HG03571 (cell line): ENCODE measurements at regions not wholly inside any gene's neighbourhood (a gene's known extent, or its start where the extent isn't known, plus 50 kb on each side); places are given as distances from the start of the nearest gene placed in this dataset.
"Not testable (repeated sequence)": the region's sequence is repeated elsewhere in the genome, so short reads cannot be mapped to it uniquely, and the experiment has no call there.

Experiments used
- ATAC-seq: cut with Tn5 transposase; IDR thresholded peaks from one replicate; pipeline ENCODE4 v1.9.1; 2021; ENCODE audit not compliant: unreplicated experiment

DNA sequence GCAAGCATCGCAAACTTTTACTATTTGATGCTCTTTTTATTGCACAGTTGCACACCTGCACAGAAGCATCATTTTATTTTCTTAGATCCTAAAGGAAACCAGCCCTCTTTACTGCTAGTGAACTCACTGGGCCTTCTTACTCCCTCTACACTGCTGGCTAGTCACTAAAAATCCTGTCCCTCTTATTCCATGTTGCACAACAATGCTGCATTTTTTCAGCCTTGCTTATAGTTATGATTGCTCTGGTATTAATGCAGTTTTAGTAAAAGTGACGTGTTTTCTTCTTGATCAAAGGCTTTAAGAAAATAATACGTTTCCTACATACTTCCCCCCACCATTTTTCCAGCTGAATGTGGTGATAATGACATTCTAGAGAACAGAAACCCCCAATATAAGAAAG is 132.9 kb upstream of the FAM3C start:
- ATAC-seq, result no peak

DNA sequence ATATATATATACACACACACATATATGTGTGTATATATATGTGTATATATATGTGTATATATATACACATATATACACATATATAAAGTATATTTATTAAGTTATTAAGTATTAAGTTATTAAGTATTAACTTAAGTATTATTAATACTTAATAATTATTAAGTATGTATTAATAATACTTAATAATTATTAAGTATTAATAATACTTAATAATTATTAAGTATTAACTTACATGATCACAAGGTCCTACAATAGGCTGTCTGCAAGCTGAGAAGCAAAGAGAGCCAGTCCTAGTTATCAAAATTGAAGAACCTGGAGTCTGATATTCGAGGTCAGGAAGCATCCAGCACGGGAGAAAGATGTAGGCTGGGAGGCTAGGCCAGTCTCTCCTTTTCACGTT is 130.1 kb upstream of the FAM3C start:
- not testable (repeated sequence) for ATAC-seq

DNA sequence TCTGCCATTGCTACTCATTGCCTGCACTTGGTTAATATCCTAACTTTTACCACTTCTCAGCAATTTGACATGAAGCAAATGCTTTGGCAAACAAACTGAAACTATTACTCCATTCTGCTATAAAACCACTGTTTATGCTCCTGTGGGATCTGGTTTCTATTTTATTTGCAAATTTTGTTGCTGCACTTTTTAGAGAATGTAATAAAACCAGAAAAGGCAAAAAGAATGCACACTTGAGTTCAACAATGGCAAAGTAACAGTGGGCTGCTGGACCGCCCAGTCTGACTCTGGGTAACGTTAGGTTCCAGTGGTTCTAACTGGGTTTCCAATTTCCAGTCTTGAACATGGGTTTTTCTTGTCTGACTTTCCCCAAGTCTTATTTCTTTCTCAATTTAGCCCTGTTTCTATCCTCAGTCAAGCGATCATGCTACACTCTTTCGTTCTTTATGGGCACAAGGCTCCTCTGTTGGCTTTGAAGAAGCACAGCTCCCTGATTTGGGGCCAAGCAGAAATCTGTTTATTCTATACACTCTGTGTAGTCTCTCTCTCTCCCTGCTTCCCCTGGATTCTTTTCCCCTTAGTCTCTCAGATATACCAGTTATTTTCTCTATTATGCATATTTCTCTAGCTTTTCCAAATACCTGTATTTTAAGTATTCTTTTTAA is 129.2 kb upstream of the FAM3C start:
- no peak for ATAC-seq

DNA sequence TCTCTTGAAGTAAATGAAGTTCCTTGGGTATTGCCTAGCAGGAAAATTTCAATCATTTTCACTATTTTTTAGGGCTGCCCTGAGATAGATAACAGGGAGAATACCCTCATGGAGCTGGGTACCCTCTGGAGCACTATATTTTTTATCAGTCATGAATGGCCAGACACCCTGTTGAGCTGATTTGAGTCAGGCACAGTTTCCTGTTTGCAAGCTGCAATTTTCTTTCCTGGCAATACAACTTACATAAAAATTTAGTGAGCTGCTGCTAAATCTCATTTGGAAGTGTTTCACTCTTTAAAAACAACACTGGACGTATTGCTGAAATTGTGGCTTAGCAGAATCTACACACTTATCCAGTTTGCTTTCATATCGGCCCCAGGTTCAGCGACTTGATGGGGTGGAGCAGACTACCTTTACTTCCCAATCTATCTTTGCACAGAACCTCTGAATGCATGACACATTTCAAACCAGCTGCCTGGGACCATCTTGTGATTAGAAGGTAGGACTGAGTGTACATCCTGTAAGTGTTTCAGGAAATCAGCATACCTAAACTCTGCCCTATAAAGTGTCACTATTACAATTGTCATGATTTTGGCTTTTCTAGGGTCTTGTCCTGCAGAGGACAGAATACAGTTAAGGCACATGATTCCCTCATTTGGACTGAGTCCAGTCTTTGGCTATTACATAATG is 125.7 kb upstream of the FAM3C start:
- no peak for ATAC-seq

DNA sequence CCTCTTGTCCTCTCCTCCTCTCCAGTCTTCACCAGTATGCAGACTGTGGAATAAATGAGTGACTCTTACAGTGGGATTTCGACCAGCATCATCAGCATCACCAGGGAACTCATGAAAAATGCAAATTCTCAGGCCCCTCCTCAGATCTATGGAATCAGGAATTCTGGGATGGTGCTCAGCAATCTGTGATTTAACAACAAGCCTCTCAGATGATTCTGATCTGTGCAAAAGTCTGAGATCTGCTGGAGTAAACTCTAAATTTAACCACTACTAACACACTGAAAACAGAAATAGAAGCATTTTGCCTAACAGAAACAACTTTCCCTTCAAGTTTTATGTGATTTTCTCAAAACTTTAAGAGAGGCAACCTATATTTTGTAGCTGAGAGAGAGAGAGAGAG is 124.8 kb upstream of the FAM3C start:
- no peak for ATAC-seq

DNA sequence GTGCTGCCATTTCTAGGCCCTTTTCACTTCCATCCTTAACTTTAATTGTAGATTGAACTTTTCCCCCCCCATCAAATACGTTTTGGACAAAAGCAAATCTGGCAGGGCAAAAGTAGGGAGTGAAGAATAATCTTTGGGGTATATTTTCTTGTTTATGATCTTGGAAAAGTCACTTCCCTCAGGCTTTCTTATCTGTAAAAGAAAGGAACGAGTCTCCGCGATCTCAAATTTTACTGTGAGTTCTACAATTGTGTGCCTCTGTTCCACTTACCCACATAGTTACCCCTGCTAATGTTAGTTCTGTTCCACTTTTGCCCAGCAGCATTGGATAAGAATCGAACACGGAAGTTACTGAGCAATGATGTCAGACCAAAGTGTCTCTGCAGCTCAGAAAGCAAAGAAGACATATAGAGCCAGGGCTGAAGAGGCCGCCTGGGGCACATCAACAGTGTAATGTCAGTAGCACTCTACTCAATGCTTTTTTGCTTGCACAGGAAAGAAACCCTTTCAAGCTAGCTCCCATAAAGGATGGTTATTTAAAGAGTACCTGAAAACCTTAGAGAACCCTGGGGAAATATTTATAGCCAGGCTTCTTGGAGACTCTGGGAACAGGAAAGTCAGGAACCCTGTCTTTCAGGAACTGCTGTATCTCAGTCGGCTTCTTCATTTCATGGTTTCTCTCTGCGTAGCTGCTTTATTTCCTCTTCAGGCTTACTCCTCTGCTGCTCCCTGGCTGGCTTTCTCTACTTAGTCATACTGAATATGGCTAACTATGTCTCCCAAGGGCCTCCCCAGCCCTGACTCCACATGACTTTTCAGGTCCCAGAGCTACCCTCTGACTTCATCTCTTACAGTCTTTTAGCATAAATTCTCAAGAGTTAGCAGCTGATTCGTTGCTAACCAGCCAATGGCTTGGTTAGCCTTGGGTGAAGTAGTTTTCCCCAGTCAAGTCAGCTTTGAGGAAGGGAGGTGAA is 123.7 kb upstream of the FAM3C start:
- peak; percentile 90 for ATAC-seq

DNA sequence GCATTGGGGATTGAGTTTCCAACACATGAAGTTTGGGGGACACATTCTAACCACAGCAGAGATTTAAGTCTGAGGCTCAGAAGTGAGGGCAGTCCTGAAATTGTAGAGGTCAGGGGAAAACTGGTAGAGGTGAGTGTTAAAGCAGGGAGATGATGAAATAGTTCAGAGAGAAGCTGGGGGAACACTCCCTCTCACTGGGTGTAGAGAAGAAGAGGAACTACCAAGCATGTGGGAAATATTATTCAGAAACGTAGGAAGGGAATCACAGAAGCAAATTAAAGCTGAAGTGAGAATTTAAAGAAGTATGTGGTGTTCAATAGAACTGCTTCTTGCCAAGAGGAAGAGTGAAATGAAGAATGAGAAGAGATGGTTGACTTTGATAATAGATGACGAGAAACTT is 121.5 kb upstream of the FAM3C start:
- ATAC-seq, result no peak

DNA sequence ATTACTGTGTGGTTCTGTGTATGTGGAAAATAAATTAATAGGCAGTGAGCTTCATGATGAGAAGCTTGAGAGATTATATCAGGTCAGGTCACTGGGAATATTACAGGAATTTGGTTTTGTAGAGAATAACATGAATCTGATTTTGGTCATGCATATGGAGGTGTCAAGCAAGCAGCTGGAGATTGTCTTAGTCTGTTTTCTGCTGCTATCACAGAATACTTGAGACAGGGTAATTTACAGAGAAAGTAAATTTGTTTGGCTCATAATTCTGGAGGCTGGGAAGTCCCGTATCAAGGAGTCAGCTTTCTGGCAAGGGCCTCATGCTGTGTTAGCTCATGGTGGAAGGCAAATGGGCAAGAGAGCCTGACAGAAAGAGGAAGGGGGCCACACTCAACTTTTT is 120.7 kb upstream of the FAM3C start:
- ATAC-seq, result no peak

DNA sequence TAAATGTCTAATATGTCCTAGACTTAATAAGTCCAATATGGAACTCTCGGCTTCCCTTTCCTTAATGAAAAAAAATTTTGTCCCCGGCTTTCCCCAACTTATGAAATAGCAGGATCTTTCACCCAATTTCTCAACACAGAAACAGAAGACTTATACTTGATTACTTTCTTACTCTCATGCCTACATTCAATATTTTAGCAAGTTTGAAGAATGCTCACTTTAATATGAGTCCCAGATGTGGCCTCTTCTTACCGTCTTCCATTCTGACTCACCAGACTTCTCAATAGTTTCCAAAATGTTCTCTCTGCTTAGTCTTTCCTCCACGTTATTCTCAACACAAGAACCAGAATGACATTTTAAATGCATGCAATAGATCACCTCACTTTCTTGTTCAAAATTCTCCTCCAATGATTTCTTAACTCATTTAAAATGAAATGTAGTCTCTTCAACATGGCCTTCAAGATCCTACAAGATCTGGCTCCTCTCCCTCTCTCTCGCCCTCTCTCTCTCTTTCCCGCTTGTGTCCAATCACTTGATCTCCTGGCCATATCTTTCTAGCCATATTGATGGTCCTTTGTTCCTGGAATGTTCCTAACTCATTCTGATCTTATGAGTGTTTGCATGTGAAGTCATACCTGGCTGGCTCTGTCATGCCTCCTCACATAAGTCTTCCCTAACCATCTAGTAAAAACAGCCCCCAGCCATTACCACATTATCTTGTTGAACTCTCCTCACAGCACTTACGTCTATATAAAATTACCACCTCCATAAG is 119.7 kb upstream of the FAM3C start:
- ATAC-seq, result no peak

DNA sequence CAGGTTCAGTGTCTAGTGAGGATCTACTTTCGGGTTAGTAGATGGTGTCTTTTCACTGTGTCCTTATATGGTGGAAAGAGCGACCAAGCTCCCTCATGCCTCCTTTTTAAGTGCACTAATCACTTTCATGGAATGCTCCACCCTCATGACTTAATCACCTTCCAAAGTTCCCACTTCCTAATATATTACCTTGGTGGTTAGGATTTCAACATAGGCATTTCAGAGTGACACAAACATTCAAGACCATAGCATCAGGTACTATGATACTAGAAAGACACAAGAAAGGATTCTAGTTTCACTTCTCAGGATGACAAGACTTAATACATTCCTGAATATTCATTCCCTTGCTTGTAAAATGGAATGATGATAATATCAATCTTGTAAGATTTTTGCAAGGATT is 119.1 kb upstream of the FAM3C start:
- no peak for ATAC-seq

DNA sequence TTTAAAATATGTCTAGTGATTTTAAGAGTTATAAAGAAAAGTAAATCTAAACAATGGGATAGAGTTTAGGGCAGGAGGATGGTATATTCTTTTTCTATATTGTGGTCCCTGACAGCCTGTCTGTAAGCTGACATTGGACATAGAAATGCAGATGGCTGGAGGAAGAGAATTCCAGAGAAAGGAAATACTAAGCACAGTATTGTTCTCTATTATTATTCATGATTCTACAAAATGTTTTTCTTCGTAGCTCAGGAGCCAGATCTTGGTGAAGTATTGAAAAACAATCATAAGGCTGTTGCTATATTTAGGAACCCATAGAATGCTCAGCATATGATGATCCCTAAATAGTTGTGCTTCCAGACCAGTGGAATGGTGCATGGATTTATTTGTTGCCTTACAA is 117.0 kb upstream of the FAM3C start:
- no peak for ATAC-seq

DNA sequence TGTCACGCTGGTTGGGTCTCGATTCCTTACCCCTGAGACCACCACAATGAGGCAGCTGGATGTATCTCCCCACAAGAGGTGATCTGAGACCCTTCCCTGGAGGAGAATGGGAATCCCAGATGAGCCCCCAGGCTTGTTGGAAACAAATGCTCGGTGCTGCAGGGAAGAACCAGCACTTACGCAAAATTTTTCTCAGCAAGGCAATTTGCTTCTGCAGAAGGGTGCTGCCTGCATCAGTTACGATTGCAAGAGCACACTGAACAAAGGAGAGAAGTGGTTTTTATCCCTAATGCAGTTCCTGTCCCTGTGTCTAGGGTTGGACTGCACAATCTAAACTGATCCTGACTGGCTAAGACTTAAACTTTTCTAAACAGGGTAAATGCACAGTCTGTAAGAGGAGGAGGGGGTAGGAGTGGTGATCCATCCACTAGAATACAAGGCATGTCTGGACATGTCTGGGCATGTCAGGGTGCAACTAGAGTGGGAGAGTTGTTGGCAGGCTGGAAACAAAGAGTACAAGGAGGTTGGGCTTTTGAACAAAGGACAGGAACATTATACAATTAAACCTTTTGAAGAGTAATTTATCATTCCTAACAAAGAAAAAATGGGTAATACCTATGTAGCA is 114.9 kb upstream of the FAM3C start:
- ATAC-seq, result no peak

DNA sequence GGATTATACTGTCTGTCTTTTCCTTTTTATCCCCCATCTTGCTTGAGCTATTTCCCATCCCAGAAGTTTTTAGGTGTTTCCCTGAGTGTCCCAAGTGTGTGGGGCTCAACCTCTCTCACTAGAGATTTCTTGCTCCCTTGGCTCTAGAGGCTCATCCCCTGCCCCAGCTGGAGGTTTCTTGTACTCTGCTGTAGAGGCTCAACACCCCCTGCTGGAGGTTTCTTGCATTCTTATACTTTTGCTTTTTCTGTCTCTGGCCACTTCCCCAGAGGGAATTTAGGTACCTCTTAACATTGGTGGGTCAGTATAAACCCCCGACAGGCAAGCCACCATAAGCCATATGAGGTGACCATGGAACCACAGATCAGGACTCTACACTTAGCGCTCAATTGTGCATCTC is 114.2 kb upstream of the FAM3C start:
- ATAC-seq, result no peak

DNA sequence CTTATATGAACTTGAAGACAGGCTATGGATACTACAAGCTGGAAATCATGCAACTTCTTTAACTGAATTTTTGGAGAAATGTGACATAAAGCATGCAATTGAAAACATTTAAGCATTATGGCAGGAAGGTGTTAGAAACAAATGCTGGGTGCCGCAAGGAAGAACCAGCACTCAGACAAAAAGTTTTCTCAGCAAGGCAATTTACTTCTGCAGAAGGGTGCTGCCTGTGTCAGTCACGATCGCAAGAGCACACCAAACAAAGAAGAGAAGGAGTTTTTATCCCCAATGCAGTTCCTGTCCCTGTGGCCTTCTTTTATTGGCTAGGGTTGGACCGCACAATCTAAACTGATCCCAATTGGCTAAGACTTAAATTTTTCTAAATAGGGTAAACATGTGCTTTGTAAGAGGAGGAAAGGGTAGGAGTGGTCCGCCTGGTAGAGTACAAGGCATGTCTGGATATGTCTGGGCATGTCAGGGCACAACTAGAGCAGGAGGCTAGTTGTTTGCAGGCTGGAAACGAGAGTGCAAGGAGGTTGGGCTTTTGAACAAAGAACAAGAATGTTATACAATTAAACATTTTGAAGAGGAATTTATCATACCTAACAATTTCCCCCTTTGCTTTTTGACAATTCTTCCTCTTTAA is 109.6 kb upstream of the FAM3C start:
- ATAC-seq, result no peak

DNA sequence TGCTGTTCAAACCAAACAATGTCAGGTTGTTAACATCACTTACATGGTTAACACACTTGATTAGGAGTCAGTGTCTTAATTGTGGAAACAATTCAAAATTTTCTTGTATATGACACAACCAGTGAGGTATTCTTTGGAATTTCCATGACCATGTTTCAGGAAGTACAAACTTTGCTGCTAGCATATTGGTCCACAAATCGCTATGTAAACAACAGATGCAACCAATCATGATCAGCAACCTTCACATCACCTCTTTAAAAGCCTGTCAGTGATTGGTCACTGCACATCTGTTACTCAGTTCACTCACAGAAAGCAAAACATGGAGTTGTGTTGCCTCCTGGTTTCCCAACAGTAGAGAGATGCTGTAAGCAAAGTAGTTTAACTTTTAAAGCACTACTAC is 108.9 kb upstream of the FAM3C start:
- no peak for ATAC-seq

DNA sequence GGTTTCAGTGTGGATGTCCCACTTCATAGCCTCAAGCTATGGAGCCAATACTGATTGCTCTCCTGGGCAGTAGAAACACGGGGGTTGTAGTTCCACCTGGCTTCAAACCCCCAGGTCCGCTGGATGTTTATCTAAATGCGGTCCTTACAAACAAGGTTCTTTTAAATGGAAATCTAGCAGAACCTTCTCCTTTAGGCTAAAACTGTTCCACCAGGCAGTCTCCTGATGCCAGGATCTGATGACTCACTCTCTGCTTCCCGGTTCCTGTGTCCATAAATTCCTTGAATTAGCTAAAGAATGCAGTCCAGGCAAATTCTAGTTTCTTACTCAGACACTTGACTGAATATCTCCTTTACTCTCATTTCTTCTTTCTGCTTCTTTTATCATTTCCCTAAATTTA is 108.4 kb upstream of the FAM3C start:
- no peak for ATAC-seq

DNA sequence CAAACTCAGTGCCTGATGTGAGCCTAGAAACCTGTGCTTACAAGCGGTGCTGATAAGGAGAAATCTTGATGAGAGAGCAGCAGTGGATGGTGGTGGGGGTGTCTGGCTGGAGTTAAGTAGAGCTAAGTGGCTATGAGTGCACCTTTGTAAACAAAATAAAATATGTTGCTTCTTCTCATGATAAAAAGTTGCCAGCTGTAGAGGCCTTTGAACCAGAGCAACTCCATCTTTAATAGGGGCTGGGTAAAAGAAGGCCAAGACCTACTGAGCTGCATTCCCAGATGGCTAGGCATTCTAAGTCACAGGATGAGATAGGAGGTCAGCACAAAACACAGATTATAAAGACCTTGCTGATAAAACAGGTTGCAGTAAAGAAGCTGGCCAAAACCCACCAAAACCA is 107.6 kb upstream of the FAM3C start:
- no peak for ATAC-seq

DNA sequence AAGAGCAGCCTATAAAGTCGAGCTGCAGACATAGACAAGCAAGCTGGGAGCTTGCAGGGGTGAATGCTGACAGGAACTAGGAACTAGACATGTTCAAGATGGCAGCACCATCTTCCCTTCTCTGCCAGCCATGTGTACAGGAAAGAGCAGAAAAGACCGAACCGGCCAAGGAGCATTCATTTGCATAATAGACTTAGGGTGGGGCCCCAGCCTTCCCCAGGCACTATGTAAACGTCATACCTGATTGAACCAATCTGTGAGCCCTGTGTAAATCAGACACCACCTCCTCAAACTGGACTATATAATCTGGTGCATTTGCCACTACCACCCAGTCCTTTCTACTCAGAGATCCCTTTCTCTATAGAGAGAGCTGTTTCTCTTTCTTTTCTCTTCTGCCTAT is 106.9 kb upstream of the FAM3C start:
- ATAC-seq, result no peak

DNA sequence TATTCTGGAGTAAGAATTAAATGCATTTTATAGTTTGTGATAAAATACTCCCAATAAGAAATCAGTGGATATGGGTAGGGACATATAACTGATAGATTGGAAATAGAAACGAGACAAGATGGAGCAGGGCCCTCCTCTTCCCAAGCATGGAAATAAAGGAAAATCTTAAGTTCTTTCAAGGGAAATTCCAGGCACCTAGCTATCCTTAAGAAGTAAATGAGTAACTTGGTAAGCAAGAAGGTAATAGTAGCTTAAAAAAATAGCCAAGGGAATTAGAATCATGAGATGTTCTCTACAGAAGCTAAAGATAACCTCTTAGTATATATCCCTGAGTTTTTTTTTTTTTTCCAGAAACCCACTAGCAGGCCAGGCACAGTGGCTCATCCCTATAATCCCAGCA is 105.5 kb upstream of the FAM3C start:
- no peak for ATAC-seq

DNA sequence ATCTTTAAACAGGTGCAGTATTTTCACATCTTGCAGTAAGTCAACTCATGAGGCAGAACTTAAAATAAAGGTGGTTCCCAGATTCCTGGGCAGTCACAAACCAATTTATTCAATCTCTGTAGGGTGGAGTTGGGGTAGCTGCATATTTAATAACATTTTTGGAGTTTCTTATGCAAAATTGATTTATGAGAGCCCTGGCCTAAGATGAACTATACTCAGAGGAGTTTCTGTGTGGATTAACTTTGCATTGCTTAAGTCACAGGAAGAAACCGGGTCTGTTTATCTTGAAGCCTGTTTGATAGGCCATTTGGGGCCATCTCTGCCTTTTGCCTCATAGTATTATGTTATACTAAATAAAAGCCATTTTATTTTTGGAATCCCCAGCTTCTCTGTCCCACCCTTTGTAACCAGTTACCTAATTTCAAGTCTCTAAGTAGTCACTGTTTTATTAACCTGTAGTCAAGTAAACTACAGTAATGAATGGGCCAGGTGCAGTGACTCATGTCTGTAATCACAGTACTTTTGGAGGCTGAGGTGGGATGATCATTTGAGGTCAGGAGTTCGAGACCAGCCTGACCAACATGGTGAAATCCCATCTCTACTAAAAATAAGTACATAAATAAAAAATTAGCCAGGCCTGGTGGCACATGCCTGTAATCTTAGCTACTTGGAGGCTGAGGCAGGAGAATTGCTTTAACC is 104.4 kb upstream of the FAM3C start:
- no peak for ATAC-seq
